Panc1 (cell line): ENCODE measurements at regions not wholly inside any gene's neighbourhood (a gene's known extent, or its start where the extent isn't known, plus 50 kb on each side); places are given as distances from the start of the nearest gene placed in this dataset.

Experiments
- ATAC-seq: fragments of 200-7000 bp; cut with Tn5 transposase; 2 replicates; pipeline ENCODE4 v1.9.1; 2020; ENCODE audit warnings: mild to moderate bottlenecking, moderate library complexity
- BruUV-seq: library from RNA; stranded (reverse); fragments of 400-500 nt; replicated peaks from 2 replicates; lab custom pipeline; 2021; lab: Mats Ljungman, UMichigan
- CTCF ChIA-PET: fragments of 300-600 bp; sonication (Branson Sonifier 250); formaldehyde crosslinking; loops from one replicate; lab custom pipeline; 2022; ENCODE audit warnings: antibody characterized with exemption; lab: Charles Lee
- POLR2A ChIA-PET: fragments of 300-600 bp; sonication (Branson Sonifier 250); formaldehyde crosslinking; loops from one replicate; lab custom pipeline; 2022; ENCODE audit warnings: antibody characterized with exemption; lab: Charles Lee
- DNase-seq: peaks from one replicate; pipeline ENCODE4 v3.0.0-alpha.2; 2010; ENCODE audit warnings: low read depth, low spot score
- H3K27ac ChIP-seq: 2 replicates; pipeline ENCODE4 v1.5.1; 2011; ENCODE audit warnings: mild to moderate bottlenecking, low read length, inconsistent platforms
- H3K27me3 ChIP-seq: fragments of 200-500 bp; sonication (Bioruptor generic); 2 replicates; pipeline ENCODE4 v1.6.0; 2014; ENCODE audit warnings: low read length, inconsistent platforms; ENCODE audit not compliant: control insufficient read depth, insufficient read depth
- H3K36me3 ChIP-seq: fragments of 200-500 bp; sonication (Bioruptor generic); 2 replicates; pipeline ENCODE4 v1.5.1; 2014; ENCODE audit warnings: inconsistent platforms, mild to moderate bottlenecking, low read length, moderate library complexity; ENCODE audit not compliant: control insufficient read depth, insufficient read depth
- H3K4me1 ChIP-seq: 2 replicates; pipeline ENCODE4 v1.5.1; 2011; ENCODE audit warnings: inconsistent platforms, mild to moderate bottlenecking, low read length, moderate library complexity; ENCODE audit not compliant: control insufficient read depth, insufficient read depth
- H3K4me3 ChIP-seq, 2 experiments: 2 replicates each; pipeline ENCODE4 v1.5.1; 2011 to 2012; ENCODE audit warnings: low read depth in 2 of 2, low read length in 2 of 2, mild to moderate bottlenecking in 2 of 2, inconsistent platforms in 1 of 2, moderate library complexity in 1 of 2
- H3K9me3 ChIP-seq: fragments of 200-500 bp; sonication (Bioruptor generic); 2 replicates; pipeline ENCODE4 v1.5.1; 2014; ENCODE audit warnings: low read depth, mild to moderate bottlenecking, inconsistent platforms, low read length, moderate library complexity; ENCODE audit not compliant: control insufficient read depth, insufficient read depth
- POLR2AphosphoS5 ChIP-seq: IDR thresholded peaks from 2 replicates; pipeline ENCODE4 v1.6.1; 2012; ENCODE audit warnings: mild to moderate bottlenecking, low read depth, low read length, moderate library complexity
- SIN3A ChIP-seq: IDR thresholded peaks from 2 replicates; pipeline ENCODE4 v1.6.1; 2012; ENCODE audit warnings: low read depth, mild to moderate bottlenecking, low read length, moderate library complexity, borderline replicate concordance; ENCODE audit not compliant: insufficient read depth
- TCF7L2 ChIP-seq: IDR thresholded peaks from 2 replicates; pipeline ENCODE4 v1.6.1; 2011; ENCODE audit warnings: mild to moderate bottlenecking, low read depth, low read length, inconsistent platforms
- in situ Hi-C: cut with HindIII; loops from 2 replicates; pipeline ENCODE4 v1.10.0; 2016; ENCODE audit warnings: low sequenced_read_pairs, low pct_unique_long_range_greater_than_20kb
- intact Hi-C: fragments of 100-400 bp; cut with micrococcal nuclease; formaldehyde crosslinking; loops from one replicate; pipeline ENCODE4 v1.10.0; 2022; ENCODE audit not compliant: unreplicated experiment
- TF ChIP-seq, protein P1 (sequence below): fragments of 450-650 bp; IDR thresholded peaks from 2 replicates; pipeline ENCODE4 v1.5.1; 2017; ENCODE audit warnings: mild to moderate bottlenecking
- TF ChIP-seq, protein P2 (sequence below), 2 experiments: IDR thresholded peaks; 2 replicates each; pipeline ENCODE4 v1.6.1; 2011 to 2012; ENCODE audit warnings: low read depth in 2 of 2, control low read depth in 1 of 2, low read length in 1 of 2, mild to moderate bottlenecking in 1 of 2, moderate library complexity in 1 of 2; ENCODE audit not compliant: insufficient read depth in 1 of 2

DNA sequence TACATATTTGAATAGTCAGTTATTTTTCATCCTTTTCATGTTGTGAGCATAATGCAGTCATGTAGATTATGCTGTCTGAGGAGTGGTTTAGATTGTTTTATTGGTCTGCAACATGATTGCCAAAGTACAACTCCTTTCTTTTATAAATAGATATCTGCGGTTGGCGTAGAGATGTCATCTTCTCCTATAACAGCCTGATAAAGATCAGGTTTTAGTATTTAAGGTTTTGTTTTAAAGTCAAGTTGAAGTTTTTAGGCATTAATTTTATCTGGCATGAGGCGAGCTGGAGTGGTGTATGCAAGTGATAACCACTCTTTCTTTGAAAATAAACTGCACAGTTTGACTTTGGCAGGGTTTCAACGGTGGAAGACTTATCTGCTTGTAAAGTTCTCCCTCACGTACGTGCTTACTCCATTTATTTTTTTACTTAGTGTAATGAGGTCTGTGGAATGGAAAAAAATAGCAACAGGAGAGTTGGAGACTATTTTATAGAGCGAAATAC lies 126.3 kb downstream of the FBXO8 start:
- intact Hi-C loops (loop anchor here (5.0 to 10.0 kb wide), 2 partner anchors 158 to 650 kb away; no protein-coding TSS in a partner anchor), in situ Hi-C loops (no loop called here)
- H3K9me3 ChIP-seq, result no peaks in the 10 kb centered on the region
- POLR2A ChIA-PET, result no interaction called here
- no peaks in the 10 kb centered on the region for H3K27me3 ChIP-seq
- no peaks in the 10 kb centered on the region for H3K36me3 ChIP-seq
- no TSS peak for BruUV-seq
- TF ChIP-seq, protein P1, sequence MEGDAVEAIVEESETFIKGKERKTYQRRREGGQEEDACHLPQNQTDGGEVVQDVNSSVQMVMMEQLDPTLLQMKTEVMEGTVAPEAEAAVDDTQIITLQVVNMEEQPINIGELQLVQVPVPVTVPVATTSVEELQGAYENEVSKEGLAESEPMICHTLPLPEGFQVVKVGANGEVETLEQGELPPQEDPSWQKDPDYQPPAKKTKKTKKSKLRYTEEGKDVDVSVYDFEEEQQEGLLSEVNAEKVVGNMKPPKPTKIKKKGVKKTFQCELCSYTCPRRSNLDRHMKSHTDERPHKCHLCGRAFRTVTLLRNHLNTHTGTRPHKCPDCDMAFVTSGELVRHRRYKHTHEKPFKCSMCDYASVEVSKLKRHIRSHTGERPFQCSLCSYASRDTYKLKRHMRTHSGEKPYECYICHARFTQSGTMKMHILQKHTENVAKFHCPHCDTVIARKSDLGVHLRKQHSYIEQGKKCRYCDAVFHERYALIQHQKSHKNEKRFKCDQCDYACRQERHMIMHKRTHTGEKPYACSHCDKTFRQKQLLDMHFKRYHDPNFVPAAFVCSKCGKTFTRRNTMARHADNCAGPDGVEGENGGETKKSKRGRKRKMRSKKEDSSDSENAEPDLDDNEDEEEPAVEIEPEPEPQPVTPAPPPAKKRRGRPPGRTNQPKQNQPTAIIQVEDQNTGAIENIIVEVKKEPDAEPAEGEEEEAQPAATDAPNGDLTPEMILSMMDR, result no peak
- TF ChIP-seq TCF7L2 (no peak), POLR2AphosphoS5 (no peak), SIN3A (no peak)
- TF ChIP-seq, protein P2, sequence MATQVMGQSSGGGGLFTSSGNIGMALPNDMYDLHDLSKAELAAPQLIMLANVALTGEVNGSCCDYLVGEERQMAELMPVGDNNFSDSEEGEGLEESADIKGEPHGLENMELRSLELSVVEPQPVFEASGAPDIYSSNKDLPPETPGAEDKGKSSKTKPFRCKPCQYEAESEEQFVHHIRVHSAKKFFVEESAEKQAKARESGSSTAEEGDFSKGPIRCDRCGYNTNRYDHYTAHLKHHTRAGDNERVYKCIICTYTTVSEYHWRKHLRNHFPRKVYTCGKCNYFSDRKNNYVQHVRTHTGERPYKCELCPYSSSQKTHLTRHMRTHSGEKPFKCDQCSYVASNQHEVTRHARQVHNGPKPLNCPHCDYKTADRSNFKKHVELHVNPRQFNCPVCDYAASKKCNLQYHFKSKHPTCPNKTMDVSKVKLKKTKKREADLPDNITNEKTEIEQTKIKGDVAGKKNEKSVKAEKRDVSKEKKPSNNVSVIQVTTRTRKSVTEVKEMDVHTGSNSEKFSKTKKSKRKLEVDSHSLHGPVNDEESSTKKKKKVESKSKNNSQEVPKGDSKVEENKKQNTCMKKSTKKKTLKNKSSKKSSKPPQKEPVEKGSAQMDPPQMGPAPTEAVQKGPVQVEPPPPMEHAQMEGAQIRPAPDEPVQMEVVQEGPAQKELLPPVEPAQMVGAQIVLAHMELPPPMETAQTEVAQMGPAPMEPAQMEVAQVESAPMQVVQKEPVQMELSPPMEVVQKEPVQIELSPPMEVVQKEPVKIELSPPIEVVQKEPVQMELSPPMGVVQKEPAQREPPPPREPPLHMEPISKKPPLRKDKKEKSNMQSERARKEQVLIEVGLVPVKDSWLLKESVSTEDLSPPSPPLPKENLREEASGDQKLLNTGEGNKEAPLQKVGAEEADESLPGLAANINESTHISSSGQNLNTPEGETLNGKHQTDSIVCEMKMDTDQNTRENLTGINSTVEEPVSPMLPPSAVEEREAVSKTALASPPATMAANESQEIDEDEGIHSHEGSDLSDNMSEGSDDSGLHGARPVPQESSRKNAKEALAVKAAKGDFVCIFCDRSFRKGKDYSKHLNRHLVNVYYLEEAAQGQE (IDR thresholded peaks at IDR 0.05; ENCODE audit: insufficient read depth in 1 of 2, low read depth in 2 of 2, low read length in 1 of 2), result no peak
- CTCF ChIA-PET, result no interaction called here
- H3K4me3 ChIP-seq, result no peak overlapping the region
- H3K4me1 ChIP-seq, result no peaks in the 10 kb centered on the region
- no peak for ATAC-seq
- no peak overlapping the region for H3K27ac ChIP-seq
- DNase-seq, result no peak

DNA sequence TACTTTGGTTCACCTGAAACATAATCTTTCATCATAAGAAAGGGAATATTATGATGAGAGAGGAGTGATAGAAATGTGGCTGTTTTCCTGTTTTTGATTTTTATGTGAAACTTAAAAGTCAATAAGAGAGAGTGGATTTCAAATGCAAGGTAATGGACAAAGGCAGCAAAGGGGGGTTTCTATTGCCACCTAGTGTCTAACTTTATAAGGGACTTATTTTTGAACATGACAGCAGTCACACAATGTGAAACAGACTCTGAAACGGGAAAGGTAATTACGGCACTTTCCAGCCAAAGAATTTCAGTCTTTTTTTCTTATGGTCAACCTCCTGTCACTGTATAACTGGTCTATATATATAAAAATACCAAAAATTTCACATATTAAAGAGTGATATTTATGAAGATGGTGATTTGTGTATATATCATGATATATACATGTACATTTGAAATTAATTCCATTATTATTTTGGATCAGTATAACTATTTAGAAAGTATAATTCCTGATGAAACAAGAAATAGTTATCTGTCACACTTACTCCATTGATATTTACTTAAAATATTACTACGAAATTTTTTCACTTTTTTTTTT lies 127.1 kb downstream of the FBXO8 start:
- in situ Hi-C loops, result no loop called here
- no peak overlapping the region for H3K27ac ChIP-seq
- no peak overlapping the region for H3K4me3 ChIP-seq
- H3K27me3 ChIP-seq, result no peaks in the 10 kb centered on the region
- H3K36me3 ChIP-seq, result no peaks in the 10 kb centered on the region
- POLR2A ChIA-PET, result no interaction called here
- CTCF ChIA-PET, result no interaction called here
- TF ChIP-seq, protein P2 (IDR thresholded peaks at IDR 0.05; ENCODE audit: insufficient read depth in 1 of 2, low read depth in 2 of 2, low read length in 1 of 2), result no peak
- TF ChIP-seq, protein P1, result peak; percentile 69; the same call in 1 of the 2 replicates
- no peaks in the 10 kb centered on the region for H3K9me3 ChIP-seq
- peak; percentile 73; the same call in 1 of the 2 replicates for ATAC-seq
- BruUV-seq, result no TSS peak
- no peaks in the 10 kb centered on the region for H3K4me1 ChIP-seq
- peak; percentile 61 for DNase-seq
- intact Hi-C loops, result loop anchor here (5.0 to 10.0 kb wide), 2 partner anchors 158 to 649 kb away; no protein-coding TSS in a partner anchor
